ENCODE measurements at regions not wholly inside any gene's neighbourhood (a gene's known extent, or its start where the extent isn't known, plus 50 kb on each side); places are given as distances from the start of the nearest gene placed in this dataset.

GRCh38 chr4:14596028-14596427, 406.3 kb upstream of the CPEB2 start:
- DNase-seq: no peak

GRCh38 chr4:14596437-14596836, 405.8 kb upstream of the CPEB2 start:
- no peak for DNase-seq

GRCh38 chr4:14596904-14597303, 405.4 kb upstream of the CPEB2 start:
- DNase-seq: no peak

- DNase-seq: no peak
Measured at GRCh38 chr4:14602206-14602605, 400.1 kb upstream of the CPEB2 start.

- no peak for DNase-seq
Measured at GRCh38 chr4:14607001-14607400, 395.3 kb upstream of the CPEB2 start.

GRCh38 chr4:14607578-14607977, 394.7 kb upstream of the CPEB2 start:
- no peak for DNase-seq

GRCh38 chr4:14608630-14609029, 393.7 kb upstream of the CPEB2 start:
- no peak for DNase-seq

GRCh38 chr4:14614840-14615239, 387.4 kb upstream of the CPEB2 start:
- DNase-seq: no peak

- DNase-seq: no peak
Measured at GRCh38 chr4:14615671-14616070, 386.6 kb upstream of the CPEB2 start.

GRCh38 chr4:14620567-14621141, 381.6 kb upstream of the CPEB2 start:
- DNase-seq: no peak

GRCh38 chr4:14621731-14622463, 380.4 kb upstream of the CPEB2 start:
- DNase-seq: no peak

- no peak for DNase-seq
Measured at GRCh38 chr4:14627038-14627437, 375.2 kb upstream of the CPEB2 start.

- DNase-seq: no peak
Measured at GRCh38 chr4:14631806-14632440, 370.4 kb upstream of the CPEB2 start.

GRCh38 chr4:14636563-14636962, 365.7 kb upstream of the CPEB2 start:
- no peak for DNase-seq

GRCh38 chr4:14640476-14640875, 361.8 kb upstream of the CPEB2 start:
- no peak for DNase-seq

- DNase-seq: no peak
Measured at GRCh38 chr4:14641871-14642270, 360.4 kb upstream of the CPEB2 start.

GRCh38 chr4:14644580-14645282, 357.6 kb upstream of the CPEB2 start:
- DNase-seq: no peak

- no peak for DNase-seq
Measured at GRCh38 chr4:14646831-14647230, 355.4 kb upstream of the CPEB2 start.

GRCh38 chr4:14650127-14650526, 352.2 kb upstream of the CPEB2 start:
- DNase-seq: no peak

- DNase-seq: no peak
Measured at GRCh38 chr4:14652522-14652921, 349.8 kb upstream of the CPEB2 start.

GRCh38 chr4:14653338-14653737, 348.9 kb upstream of the CPEB2 start:
- DNase-seq: no peak

- no peak for DNase-seq
Measured at GRCh38 chr4:14659286-14659685, 343.0 kb upstream of the CPEB2 start.

GRCh38 chr4:14667624-14668151, 334.6 kb upstream of the CPEB2 start:
- no peak for DNase-seq

- DNase-seq: no peak
Measured at GRCh38 chr4:14668296-14668695, 334.0 kb upstream of the CPEB2 start.
